GM19452 (cell line): ENCODE measurements at regions not wholly inside any gene's neighbourhood (a gene's known extent, or its start where the extent isn't known, plus 50 kb on each side); places are given as distances from the start of the nearest gene placed in this dataset.

Source experiments
- ATAC-seq: cut with Tn5 transposase; IDR thresholded peaks from one replicate; pipeline ENCODE4 v1.9.1; 2021; ENCODE audit not compliant: unreplicated experiment

- no peak for ATAC-seq
Observed at GRCh38 chr20:24277196-24277595, 192.2 kb upstream of the SYNDIG1 start.

GRCh38 chr20:24275946-24276705 is 193.3 kb upstream of the SYNDIG1 start:
- no peak for ATAC-seq

GRCh38 chr20:24273251-24273650 is 196.2 kb upstream of the SYNDIG1 start:
- no peak for ATAC-seq

- ATAC-seq, result no peak
Observed at GRCh38 chr20:24261351-24261750, 208.1 kb upstream of the SYNDIG1 start.

GRCh38 chr20:24257171-24257570 is 212.3 kb upstream of the SYNDIG1 start:
- no peak for ATAC-seq

- ATAC-seq, result no peak
Observed at GRCh38 chr20:24256307-24256706, 213.1 kb upstream of the SYNDIG1 start.

- no peak for ATAC-seq
Observed at GRCh38 chr20:24254480-24254879, 214.9 kb upstream of the SYNDIG1 start.

GRCh38 chr20:24253321-24253720 is 216.1 kb upstream of the SYNDIG1 start:
- no peak for ATAC-seq

- ATAC-seq, result no peak
Observed at GRCh38 chr20:24245094-24245493, 224.3 kb upstream of the SYNDIG1 start.

GRCh38 chr20:24242763-24243162 is 226.7 kb upstream of the SYNDIG1 start:
- no peak for ATAC-seq

- no peak for ATAC-seq
Observed at GRCh38 chr20:24241466-24241865, 228.0 kb upstream of the SYNDIG1 start.

- ATAC-seq, result no peak
Observed at GRCh38 chr20:24236963-24237362, 232.5 kb upstream of the SYNDIG1 start.

GRCh38 chr20:24236201-24236600 is 233.2 kb upstream of the SYNDIG1 start:
- no peak for ATAC-seq

GRCh38 chr20:24235296-24236175 is 233.9 kb upstream of the SYNDIG1 start:
- no peak for ATAC-seq

- no peak for ATAC-seq
Observed at GRCh38 chr20:24227600-24227999, 239.0 kb upstream of the GGTLC1 start.

GRCh38 chr20:24212494-24212893 is 223.9 kb upstream of the GGTLC1 start:
- ATAC-seq, result no peak

GRCh38 chr20:24211972-24212371 is 223.4 kb upstream of the GGTLC1 start:
- ATAC-seq, result no peak

- no peak for ATAC-seq
Observed at GRCh38 chr20:24210356-24210755, 221.8 kb upstream of the GGTLC1 start.

- no peak for ATAC-seq
Observed at GRCh38 chr20:24208652-24209051, 220.1 kb upstream of the GGTLC1 start.

- ATAC-seq, result no peak
Observed at GRCh38 chr20:24207803-24208300, 219.3 kb upstream of the GGTLC1 start.

GRCh38 chr20:24206995-24207394 is 218.4 kb upstream of the GGTLC1 start:
- no peak for ATAC-seq
